ENCODE measurements at regions not wholly inside any gene's neighbourhood (a gene's known extent, or its start where the extent isn't known, plus 50 kb on each side); places are given as distances from the start of the nearest gene placed in this dataset.

DNA sequence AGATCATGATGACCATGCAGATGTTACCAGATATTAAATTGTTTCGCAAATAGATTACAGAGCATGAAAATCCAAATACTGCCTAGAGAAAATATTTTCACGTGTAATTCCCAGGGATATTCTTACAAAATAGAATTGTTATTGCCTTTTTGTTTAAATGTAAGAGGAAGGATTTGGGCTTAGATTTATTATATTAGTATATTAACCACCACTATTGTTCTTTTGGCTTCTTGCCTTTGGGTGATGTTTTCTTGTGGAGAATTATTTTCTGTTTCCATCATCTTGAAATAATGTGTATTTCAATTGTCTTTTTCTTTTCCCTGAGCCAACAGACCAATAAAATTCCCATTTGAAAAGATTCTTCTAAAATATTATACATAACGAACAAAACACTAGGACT is 109.7 kb upstream of the NUDT7 start:
- Histone ChIP-seq H3K56ac (replicated peaks; ENCODE audit: insufficient read length, low read depth, low read length) (no peak overlapping the region), H2BK15ac (ENCODE audit: low read length) (no peak overlapping the region), H4K91ac (replicated peaks; ENCODE audit: insufficient read length, low read length) (no peak overlapping the region), H3K27ac (ENCODE audit: low read depth, low read length) (no peak overlapping the region), H4K8ac (ENCODE audit: extremely low read depth, insufficient read depth, low read length) (no peak overlapping the region), H3K36me3 (ENCODE audit: control insufficient read depth in 2 of 4, insufficient read depth in 4 of 4, low read length in 3 of 4) (no peaks in the 10 kb centered on the region), H3K79me2 (ENCODE audit: control insufficient read depth in 1 of 2, insufficient read depth in 2 of 2, low read length in 2 of 2) (no peaks in the 10 kb centered on the region), H3K4me3 (ENCODE audit: extremely low read depth in 1 of 4, insufficient read depth in 2 of 4, low read depth in 3 of 4, low read length in 4 of 4) (no peak overlapping the region), H3K4me2 (ENCODE audit: insufficient read depth in 1 of 2, low read depth in 2 of 2, low read length in 2 of 2) (no peak overlapping the region), H3K18ac (ENCODE audit: extremely low read depth, low read length) (no peak overlapping the region), H3K4ac (replicated peaks; ENCODE audit: insufficient read length, low read depth, low read length) (no peak overlapping the region), H2BK20ac (ENCODE audit: low read length) (no peak overlapping the region), H2AK5ac (ENCODE audit: low read depth, low read length) (no peak overlapping the region), H4K5ac (ENCODE audit: insufficient read length, low read depth, low read length) (no peak overlapping the region), H3K79me1 (ENCODE audit: low read depth, low read length) (no peaks in the 10 kb centered on the region), H2BK12ac (ENCODE audit: low read depth, low read length) (no peak overlapping the region), H2BK120ac (replicated peaks; ENCODE audit: low read depth, low read length) (no peak overlapping the region), H3K14ac (ENCODE audit: insufficient read length) (no peak overlapping the region), H2AFZ (ENCODE audit: low read length) (no peak overlapping the region), H3K9ac (replicated peaks in 1 of 4; ENCODE audit: extremely low read depth in 1 of 4, low read depth in 3 of 4, low read length in 3 of 4) (no peak overlapping the region), H3K27me3 (replicated peaks in 1 of 4; ENCODE audit: control insufficient read depth in 3 of 4, extremely low read depth in 1 of 4, insufficient read depth in 3 of 4, low read length in 3 of 4) (no peaks in the 10 kb centered on the region), H2BK5ac (ENCODE audit: low read depth, low read length) (no peak overlapping the region), H3K4me1 (replicated peaks in 1 of 4; ENCODE audit: control insufficient read depth in 3 of 4, insufficient read depth in 4 of 4, low read length in 3 of 4) (no peaks in the 10 kb centered on the region), H4K20me1 (replicated peaks in 1 of 2; ENCODE audit: control insufficient read depth in 1 of 2, insufficient read depth in 2 of 2, low read length in 2 of 2) (no peaks in the 10 kb centered on the region), H3K9me3 (ENCODE audit: insufficient read depth in 2 of 2, low read depth in 1 of 2, low read length in 1 of 2) (no peaks in the 10 kb centered on the region), H3K23me2 (ENCODE audit: low read depth, low read length) (no peaks in the 10 kb centered on the region; the same call in 1 of the 2 replicates), H3K23ac (ENCODE audit: insufficient read length) (no peak overlapping the region)
- POLR2A ChIA-PET (ENCODE audit: partially characterized antibody): no interaction called here
- WGBS, 2 experiments (ENCODE audit: extremely low coverage in 1 of 2, insufficient coverage in 1 of 2, insufficient read length in 1 of 2, insufficient replicate concordance in 2 of 2, low coverage in 1 of 2, low lambda C conversion rate in 2 of 2, missing lambda C conversion rate in 1 of 2): 81% methylated on average over 3 of the region's 3 CpGs; no CpG with 5 or more reads in 1 of the 2 experiments
- FAIRE-seq (no peak), DNase-seq (ENCODE audit: low read depth in 1 of 2, low spot score in 2 of 2) (no peak)
- no peak for TF ChIP-seq ZNF274 (IDR thresholded peaks at IDR 0.05; ENCODE audit: borderline replicate concordance, extremely low read depth, low read length)
- TF ChIP-seq SP4 (IDR thresholded peaks at IDR 0.05; ENCODE audit: low read length): no peak
- no peak for TF ChIP-seq SP1 (IDR thresholded peaks at IDR 0.05; ENCODE audit: low read depth, low read length)
- TF ChIP-seq JUN (IDR thresholded peaks at IDR 0.05; ENCODE audit: low read depth, low read length): no peak
- no peak for TF ChIP-seq GTF2F1 (IDR thresholded peaks at IDR 0.05; ENCODE audit: borderline replicate concordance, low read depth, low read length)
- TF ChIP-seq, protein P1, sequence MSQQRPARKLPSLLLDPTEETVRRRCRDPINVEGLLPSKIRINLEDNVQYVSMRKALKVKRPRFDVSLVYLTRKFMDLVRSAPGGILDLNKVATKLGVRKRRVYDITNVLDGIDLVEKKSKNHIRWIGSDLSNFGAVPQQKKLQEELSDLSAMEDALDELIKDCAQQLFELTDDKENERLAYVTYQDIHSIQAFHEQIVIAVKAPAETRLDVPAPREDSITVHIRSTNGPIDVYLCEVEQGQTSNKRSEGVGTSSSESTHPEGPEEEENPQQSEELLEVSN (IDR thresholded peaks at IDR 0.05): no peak
- CTCF ChIA-PET (ENCODE audit: partially characterized antibody): interaction anchor here (1.0 kb wide), 1 partner anchor 23 kb away, joined by 3 read pairs; no protein-coding TSS in a partner anchor

Data from H1 (cell line).